Stimulated activated CD4-positive, alpha-beta T cell treated with anti-CD3 and anti-CD28 coated beads, Interleukin-4, amount 100 ng/mL, for 48 hours (primary cell): ENCODE measurements at regions not wholly inside any gene's neighbourhood (a gene's known extent, or its start where the extent isn't known, plus 50 kb on each side); places are given as distances from the start of the nearest gene placed in this dataset.

Experiments
- DNase-seq, 2 donors: peaks; one replicate each; pipeline ENCODE4 v3.0.0-alpha.2; 2020; ENCODE audit warnings: low read depth in 2 of 2

DNA sequence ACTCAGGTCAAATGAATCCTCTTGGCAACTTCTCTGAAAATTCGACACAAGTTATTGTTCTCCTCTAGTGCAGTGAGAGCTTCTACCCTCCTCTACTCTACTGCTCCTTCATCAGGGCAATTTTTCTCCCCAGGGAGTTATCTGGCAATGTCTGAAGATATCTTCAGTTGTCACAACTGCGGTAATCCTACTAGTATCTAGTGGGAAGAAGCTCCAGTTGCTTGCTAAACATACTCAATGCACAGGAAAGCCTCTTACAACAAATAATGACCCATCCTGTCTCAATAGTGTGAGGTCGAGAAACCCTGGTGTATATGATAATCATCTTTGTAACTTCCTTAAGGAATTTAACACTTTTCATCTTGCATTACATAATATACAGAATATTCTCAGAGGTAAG, 1147.6 kb downstream of the IGSF11 start:
- DNase-seq, result no peak

DNA sequence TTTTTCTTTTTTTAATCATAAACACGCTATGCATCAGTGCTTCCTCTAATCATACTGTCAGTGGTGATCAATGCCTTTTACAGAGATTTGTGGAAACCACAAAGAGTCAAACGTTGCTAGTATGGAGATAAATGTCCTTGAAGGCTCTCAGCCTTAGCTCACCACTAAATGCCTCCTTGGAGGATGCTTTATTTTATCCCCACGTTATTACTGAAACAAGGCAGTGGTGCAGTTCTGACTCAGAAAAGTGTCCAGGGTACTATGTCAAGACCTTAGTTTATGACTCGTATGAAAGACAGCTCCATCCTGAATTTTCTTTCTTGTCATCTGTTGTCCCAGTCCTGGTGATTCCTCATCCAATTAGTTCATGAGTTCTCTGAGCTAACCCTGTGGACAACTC, 1146.7 kb downstream of the IGSF11 start:
- no peak for DNase-seq

- DNase-seq, result no peak
Observed at GRCh38 chr3:117892431-117892841, 1142.2 kb downstream of the IGSF11 start.

GRCh38 chr3:117893001-117893400, 1141.6 kb downstream of the IGSF11 start:
- no peak for DNase-seq

DNA sequence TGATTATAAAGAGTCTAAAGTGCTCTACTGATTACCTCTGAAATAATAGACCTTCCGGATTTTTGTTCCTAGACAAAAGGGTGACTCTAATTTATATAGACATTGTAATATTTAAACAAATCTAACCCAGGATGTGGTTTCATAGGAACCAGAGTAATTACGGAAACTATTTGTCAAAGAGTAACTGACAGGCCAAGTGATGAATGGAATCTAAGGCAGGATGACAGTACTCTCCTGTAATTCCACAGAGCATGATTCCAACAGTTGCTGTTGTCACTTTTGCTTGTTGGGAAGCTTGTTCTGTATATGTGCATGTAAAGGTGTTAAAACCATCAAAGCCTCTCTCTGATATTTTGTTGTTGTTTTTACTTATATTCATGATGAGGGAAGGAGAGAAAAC, 1141.0 kb downstream of the IGSF11 start:
- no peak for DNase-seq

DNA sequence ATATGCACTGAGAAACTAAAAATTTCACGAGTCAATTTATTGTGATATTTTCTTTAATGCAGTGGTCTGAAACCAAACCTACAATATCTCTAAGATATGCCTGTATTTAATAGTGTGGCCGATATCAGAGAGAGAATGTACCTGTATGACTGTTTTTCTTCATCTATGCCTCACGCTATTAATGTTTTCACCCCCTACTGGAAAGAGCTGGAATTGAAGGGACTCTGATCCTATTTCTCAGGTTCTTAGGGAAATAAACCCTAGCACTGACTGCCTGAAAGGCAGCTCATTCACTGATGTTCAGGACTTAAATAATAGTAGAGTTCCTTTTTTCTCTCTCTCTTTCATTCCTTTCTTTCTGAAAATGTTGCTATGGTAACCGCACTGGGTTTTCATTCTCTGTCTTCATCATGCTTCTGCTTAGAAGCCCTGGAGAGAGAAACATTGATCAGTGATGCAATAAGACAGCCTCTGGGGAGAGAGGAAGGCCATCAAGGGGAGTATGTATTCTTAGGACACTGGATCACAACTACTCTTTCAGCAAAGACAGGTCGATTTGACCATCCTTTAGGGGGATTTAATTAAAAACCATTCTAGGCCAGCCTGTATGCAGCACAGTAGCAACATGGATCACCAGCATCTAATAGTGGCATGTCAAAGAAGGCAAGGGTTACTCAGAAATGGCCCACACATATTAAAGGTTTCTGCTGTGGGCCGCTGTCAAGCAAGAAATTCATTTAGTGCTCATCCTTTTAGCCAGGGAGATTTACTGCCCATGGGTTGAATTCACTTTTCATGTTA, 1135.7 kb downstream of the IGSF11 start:
- DNase-seq, result no peak

- no peak for DNase-seq
Observed at GRCh38 chr3:117903226-117903625, 1131.4 kb downstream of the IGSF11 start.

DNA sequence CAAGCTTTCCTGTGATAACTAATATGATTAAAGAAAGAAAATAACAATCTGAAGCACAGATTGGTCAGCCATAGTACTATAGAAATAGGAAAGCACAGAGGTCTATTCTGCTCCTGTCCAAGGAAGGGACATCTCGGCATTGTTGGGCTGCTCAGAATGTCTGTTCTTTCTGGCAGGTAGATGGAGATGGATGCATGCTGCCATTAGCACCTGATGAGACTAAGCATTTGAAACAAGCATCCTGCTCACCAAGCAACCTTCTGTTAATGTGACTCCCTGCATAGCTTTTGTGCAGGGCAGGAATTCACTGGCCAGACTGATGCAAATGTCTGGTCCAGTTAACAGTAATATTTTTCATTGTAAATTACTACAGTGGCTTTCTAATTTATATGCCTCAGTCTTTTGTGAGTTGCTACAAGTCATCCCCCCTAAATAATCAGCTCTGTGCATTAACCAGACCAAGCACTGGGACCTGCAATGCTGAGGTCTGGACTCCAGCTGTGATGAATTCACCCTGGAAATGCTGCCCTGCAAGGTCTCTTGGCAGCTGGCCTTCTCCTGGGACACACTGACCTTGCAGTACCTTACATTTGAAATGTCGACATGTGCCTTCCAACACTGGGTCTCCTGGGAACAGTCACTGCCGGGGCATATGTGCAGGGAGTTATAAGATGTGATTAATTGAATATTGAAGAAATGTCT, 1123.7 kb downstream of the IGSF11 start:
- no peak for DNase-seq

DNA sequence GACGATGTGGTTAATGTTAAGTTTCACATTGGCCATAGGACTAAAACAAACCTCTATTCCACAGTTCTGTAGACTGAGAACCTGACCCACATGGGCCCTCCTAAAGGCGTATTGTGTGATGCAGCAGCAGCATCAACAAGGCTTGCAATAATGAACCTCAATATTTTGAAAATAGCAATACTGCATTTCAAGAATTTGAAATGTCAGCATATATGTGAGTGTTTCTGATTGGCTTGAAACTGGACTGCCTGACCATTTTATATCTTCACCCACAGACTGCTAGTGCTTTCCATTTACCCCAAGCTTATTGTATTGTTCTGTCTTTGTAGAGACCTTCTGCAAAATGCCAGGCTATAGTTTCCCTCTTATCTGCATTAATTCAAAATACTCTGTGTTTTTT, 1122.3 kb downstream of the IGSF11 start:
- no peak for DNase-seq

GRCh38 chr3:117914540-117915100, 1120.0 kb downstream of the IGSF11 start:
- no peak for DNase-seq

DNA sequence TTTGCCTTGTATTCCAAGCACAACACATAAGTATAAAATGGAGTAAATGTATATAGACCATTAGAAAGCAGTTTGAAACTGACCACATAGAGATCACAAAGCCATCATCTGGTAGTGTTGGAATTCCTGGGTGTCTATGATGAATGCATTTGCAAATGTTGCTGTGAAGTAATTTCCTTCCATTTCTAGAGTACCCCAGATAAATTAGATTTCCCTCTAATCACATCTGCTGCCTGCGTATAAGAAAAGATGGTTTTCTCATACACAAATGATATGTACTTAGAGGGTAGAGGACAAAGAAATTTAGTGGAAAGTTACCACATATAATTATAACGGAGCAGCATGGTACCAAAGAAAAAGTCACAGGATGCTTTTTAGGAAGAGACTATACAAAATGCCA, 1117.8 kb downstream of the IGSF11 start:
- DNase-seq, result no peak

- DNase-seq, result no peak
Observed at GRCh38 chr3:117919621-117920020, 1115.0 kb downstream of the IGSF11 start.

DNA sequence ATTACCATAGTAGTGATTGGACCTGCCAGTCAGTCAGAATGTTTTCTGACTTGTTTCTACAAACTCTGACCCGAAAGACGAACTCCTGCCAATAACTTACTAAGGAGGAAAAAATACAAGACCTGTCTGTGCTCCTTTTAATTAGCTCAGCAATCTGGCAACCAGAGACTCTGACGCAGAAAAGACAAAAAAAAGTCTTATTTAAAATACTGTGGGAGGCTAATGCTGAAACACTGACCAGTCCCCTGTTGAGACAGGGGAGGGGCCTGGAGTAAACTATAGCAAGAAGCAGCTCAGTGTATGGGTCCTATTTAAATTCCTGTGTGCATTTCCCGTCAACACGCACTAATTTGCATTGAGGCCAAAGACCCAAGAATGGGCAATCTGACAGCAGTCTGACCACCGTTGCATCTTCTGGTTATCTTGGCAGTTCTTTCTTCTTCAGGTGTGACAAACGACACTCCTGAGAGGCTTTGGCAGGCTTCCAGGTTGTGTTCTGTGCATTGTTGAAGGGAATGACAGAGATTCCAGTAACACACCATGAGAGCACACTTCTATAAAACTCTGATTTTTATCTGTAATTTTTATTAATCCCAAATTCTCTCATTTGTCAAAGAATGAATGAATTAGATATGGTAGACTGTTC, 1114.3 kb downstream of the IGSF11 start:
- no peak for DNase-seq

GRCh38 chr3:117921411-117921810, 1113.2 kb downstream of the IGSF11 start:
- no peak for DNase-seq

DNA sequence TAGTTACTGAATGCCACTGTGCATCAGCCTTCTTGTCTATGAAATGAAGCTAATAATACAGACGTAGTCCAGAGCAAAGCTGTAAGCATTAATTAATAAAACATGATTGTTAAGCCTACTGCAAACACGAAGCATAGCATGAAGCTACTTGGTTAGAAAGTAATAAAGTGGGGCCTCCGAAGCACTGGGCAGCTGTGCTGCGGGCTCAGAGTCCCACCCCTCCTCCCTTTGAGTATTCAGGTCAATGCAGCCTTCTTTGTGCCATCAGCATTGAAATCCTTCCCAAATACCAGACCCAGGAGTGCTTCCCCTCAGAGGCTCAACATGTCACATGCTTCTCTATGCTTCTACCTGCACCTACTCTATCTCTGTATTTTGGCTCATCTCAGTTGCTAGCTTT, 1112.6 kb downstream of the IGSF11 start:
- DNase-seq, result no peak

DNA sequence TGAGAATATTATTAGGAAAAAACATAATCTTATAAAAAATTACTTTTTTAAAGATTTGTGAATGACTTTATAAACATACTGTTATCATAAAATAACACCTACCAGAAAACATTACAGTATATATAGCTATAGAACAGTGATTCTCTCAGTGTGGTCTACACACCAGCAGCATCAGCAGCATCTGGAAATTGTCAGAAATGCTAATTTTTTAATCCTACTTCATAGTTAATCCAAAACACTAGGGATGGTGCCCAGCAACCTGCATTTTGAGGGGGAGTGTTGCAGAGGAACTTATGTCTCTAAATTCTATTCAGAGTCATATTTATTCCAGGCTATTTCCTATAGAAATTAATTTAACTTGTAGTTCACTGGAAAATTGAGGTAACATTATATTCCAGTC, 1107.8 kb downstream of the IGSF11 start:
- no peak for DNase-seq

GRCh38 chr3:117927825-117928224, 1106.8 kb downstream of the IGSF11 start:
- DNase-seq, result no peak

DNA sequence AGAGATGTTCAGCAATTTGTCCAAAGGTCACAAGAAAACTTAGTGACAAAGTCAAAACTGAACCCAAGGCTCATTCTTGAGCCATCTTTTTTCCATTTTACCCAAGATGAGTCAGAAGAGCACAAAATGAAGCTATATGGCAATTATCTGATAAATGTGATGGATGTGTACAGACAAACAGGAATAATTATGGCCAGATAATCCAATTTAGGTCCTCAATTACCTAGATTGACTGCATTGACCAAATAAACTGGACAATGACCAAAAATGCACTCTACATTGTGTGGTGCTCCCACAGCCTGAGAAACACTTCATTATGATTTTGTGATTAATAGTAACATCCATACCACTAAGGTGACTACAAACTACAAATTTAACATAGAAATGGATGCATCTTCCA, 1105.8 kb downstream of the IGSF11 start:
- no peak for DNase-seq

GRCh38 chr3:117932441-117932840, 1102.2 kb downstream of the IGSF11 start:
- DNase-seq, result no peak

GRCh38 chr3:117936159-117936558, 1098.5 kb downstream of the IGSF11 start:
- no peak for DNase-seq

GRCh38 chr3:117938974-117939373, 1095.7 kb downstream of the IGSF11 start:
- no peak for DNase-seq

DNA sequence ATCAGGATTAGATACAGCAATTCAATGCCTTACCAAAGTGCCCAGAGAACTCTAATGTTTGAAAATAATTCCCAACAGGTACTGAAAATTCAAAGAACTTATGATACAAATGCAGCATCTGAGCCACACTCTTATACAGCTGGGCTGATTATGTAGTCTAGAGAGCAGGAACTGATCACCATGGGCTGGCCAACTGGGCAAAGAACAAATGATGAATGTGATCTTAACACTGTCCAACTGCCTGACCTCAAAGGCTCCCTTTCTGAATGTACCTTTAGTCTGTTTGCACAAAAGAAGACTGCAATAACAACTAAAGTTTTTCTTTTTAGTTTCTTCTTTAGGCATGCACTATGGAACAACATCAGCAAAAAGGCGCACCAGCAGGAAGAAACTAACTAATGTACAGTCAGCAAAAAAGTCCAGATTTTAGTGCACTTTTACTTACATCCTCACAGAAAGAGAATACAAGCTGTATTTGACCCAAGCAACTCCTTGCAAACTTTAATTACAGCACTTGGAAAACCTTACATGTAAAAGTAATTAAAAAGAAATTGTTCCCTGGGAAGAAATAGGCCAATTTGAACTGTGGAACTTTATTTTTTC, 1095.1 kb downstream of the IGSF11 start:
- no peak for DNase-seq
